ENCODE measurements at regions not wholly inside any gene's neighbourhood (a gene's known extent, or its start where the extent isn't known, plus 50 kb on each side); places are given as distances from the start of the nearest gene placed in this dataset.

GRCh38 chr7:136130511-136131303 is 153.5 kb upstream of the MTPN start:
- Histone ChIP-seq H3K4me3 (no peak overlapping the region), H3K4me1 (replicated peaks) (no peaks in the 10 kb centered on the region), H3K27me3 (replicated peaks; ENCODE audit: insufficient read depth) (no peaks in the 10 kb centered on the region), H3K36me3 (no peaks in the 10 kb centered on the region), H3K9me3 (no peaks in the 10 kb centered on the region), H3K27ac (no peak overlapping the region)
- DNase-seq (ENCODE audit: low spot score), result no peak
- WGBS, result 22% methylated on average over 6 of the region's 6 CpGs
- TF ChIP-seq POLR2AphosphoS5 (IDR thresholded peaks at IDR 0.05) (no peak), POLR2A (IDR thresholded peaks at IDR 0.05) (no peak), CTCF (IDR thresholded peaks at IDR 0.05) (no peak)
- intact Hi-C loops (cut with DNase I), result no loop called here

- 90% methylated on average over 3 of the region's 3 CpGs for WGBS
- no peak for TF ChIP-seq CTCF (IDR thresholded peaks at IDR 0.05)
- no peak for TF ChIP-seq POLR2AphosphoS5 (IDR thresholded peaks at IDR 0.05)
- no peak for TF ChIP-seq POLR2A (IDR thresholded peaks at IDR 0.05)
Observed at GRCh38 chr7:136128050-136128449, 150.9 kb upstream of the MTPN start.

GRCh38 chr7:136123352-136123751 is 146.2 kb upstream of the MTPN start:
- TF ChIP-seq CTCF (IDR thresholded peaks at IDR 0.05) (no peak), POLR2A (IDR thresholded peaks at IDR 0.05) (no peak), POLR2AphosphoS5 (IDR thresholded peaks at IDR 0.05) (no peak)
- no peaks in the 10 kb centered on the region for H3K27me3 ChIP-seq (replicated peaks; ENCODE audit: insufficient read depth)
- H3K4me1 ChIP-seq (replicated peaks), result no peaks in the 10 kb centered on the region
- H3K4me3 ChIP-seq, result no peak overlapping the region
- WGBS, result 86% methylated on average over 3 of the region's 3 CpGs
- DNase-seq (ENCODE audit: low spot score), result no peak
- no peak overlapping the region for H3K27ac ChIP-seq
- no peaks in the 10 kb centered on the region for H3K9me3 ChIP-seq
- intact Hi-C loops (cut with DNase I), result no loop called here
- H3K36me3 ChIP-seq, result no peaks in the 10 kb centered on the region

More at GRCh38 chr7:136128050-136128449, 150.9 kb upstream of the MTPN start:
- no peaks in the 10 kb centered on the region for H3K4me1 ChIP-seq (replicated peaks)
- no peak for DNase-seq (ENCODE audit: low spot score)
- intact Hi-C loops (cut with DNase I), result no loop called here
- no peak overlapping the region for H3K27ac ChIP-seq
- no peaks in the 10 kb centered on the region for H3K27me3 ChIP-seq (replicated peaks; ENCODE audit: insufficient read depth)
- H3K36me3 ChIP-seq, result no peaks in the 10 kb centered on the region
- no peaks in the 10 kb centered on the region for H3K9me3 ChIP-seq
- H3K4me3 ChIP-seq, result no peak overlapping the region

- no peak overlapping the region for H3K4me3 ChIP-seq
- H3K4me1 ChIP-seq (replicated peaks), result no peaks in the 10 kb centered on the region
- intact Hi-C loops (cut with DNase I), result no loop called here
- H3K27me3 ChIP-seq (replicated peaks; ENCODE audit: insufficient read depth), result no peaks in the 10 kb centered on the region
- no peaks in the 10 kb centered on the region for H3K36me3 ChIP-seq
- DNase-seq (ENCODE audit: low spot score), result no peak
- H3K27ac ChIP-seq, result no peak overlapping the region
- 26% methylated on average over 1 of the region's 1 CpG for WGBS
- TF ChIP-seq CTCF (IDR thresholded peaks at IDR 0.05) (no peak), POLR2A (IDR thresholded peaks at IDR 0.05) (no peak), POLR2AphosphoS5 (IDR thresholded peaks at IDR 0.05) (no peak)
- no peaks in the 10 kb centered on the region for H3K9me3 ChIP-seq
Observed at GRCh38 chr7:136122026-136122425, 144.9 kb upstream of the MTPN start.

- 70% methylated on average over 7 of the region's 7 CpGs for WGBS
- no peak for TF ChIP-seq CTCF (IDR thresholded peaks at IDR 0.05)
- H3K4me1 ChIP-seq (replicated peaks), result no peaks in the 10 kb centered on the region
- no peak overlapping the region for H3K4me3 ChIP-seq
- H3K27ac ChIP-seq, result no peak overlapping the region
- no peaks in the 10 kb centered on the region for H3K27me3 ChIP-seq (replicated peaks; ENCODE audit: insufficient read depth)
- H3K36me3 ChIP-seq, result no peaks in the 10 kb centered on the region
- DNase-seq (ENCODE audit: low spot score), result no peak
- intact Hi-C loops (cut with DNase I), result no loop called here
- no peaks in the 10 kb centered on the region for H3K9me3 ChIP-seq
Observed at GRCh38 chr7:136117539-136117938, 140.4 kb upstream of the MTPN start.

Measured in prostate gland (tissue), 2 donors.